Ascending aorta (tissue), 2 donors: ENCODE measurements at regions not wholly inside any gene's neighbourhood (a gene's known extent, or its start where the extent isn't known, plus 50 kb on each side); places are given as distances from the start of the nearest gene placed in this dataset.

Source experiments
- DNase-seq, 2 donors: peaks; one replicate each; pipeline ENCODE4 v3.0.0-alpha.2; 2019; ENCODE audit warnings: low spot score in 2 of 2
- H3K27ac ChIP-seq, 2 donors: fragments of 200-600 bp; sonication (generic); one replicate each; pipeline ENCODE4 v1.5.1; 2016 to 2017; ENCODE audit warnings: mild to moderate bottlenecking in 1 of 2
- H3K27me3 ChIP-seq: fragments of 200-600 bp; sonication (generic); one replicate; pipeline ENCODE4 v1.5.1; 2017
- H3K36me3 ChIP-seq, 2 donors: fragments of 200-600 bp; sonication (generic); one replicate each; pipeline ENCODE4 v1.5.1; 2016
- H3K4me1 ChIP-seq, 2 donors: fragments of 200-600 bp; sonication (generic); one replicate each; pipeline ENCODE4 v1.5.1; 2016 to 2017; ENCODE audit warnings: mild to moderate bottlenecking in 1 of 2
- H3K4me3 ChIP-seq, 2 donors: fragments of 200-600 bp; sonication (generic); one replicate each; pipeline ENCODE4 v1.5.1; 2016 to 2017; ENCODE audit warnings: mild to moderate bottlenecking in 1 of 2
- H3K9me3 ChIP-seq, 2 donors: fragments of 200-600 bp; sonication (generic); one replicate each; pipeline ENCODE4 v1.5.1; 2016
- CTCF ChIP-seq, 3 experiments: fragments of 200-600 bp in 2 of 3; fragments of 450-650 bp in 1 of 3; sonication (generic) in 2 of 3; IDR thresholded peaks; one replicate each; pipeline ENCODE4 v1.5.1; 2016 to 2019; ENCODE audit warnings: antibody characterized with exemption in 3 of 3, mild to moderate bottlenecking in 1 of 3, moderate library complexity in 1 of 3
- intact Hi-C: fragments of 100-400 bp; cut with DNase I; formaldehyde crosslinking; loops from one replicate; pipeline ENCODE4 v1.15.1; 2023

- Histone ChIP-seq H3K27me3 (no peaks in the 10 kb centered on the region), H3K4me1 (no peaks in the 10 kb centered on the region), H3K4me3 (no peak overlapping the region), H3K36me3 (no peaks in the 10 kb centered on the region), H3K27ac (no peak overlapping the region), H3K9me3 (no peaks in the 10 kb centered on the region)
- TF ChIP-seq CTCF (IDR thresholded peaks at IDR 0.05) = no peak
- DNase-seq = no peak
- intact Hi-C loops = no loop called here
Measured at GRCh38 chr2:5549771-5550170, 142.4 kb upstream of the SOX11 start.

GRCh38 chr2:5555636-5556035 is 136.5 kb upstream of the SOX11 start:
- intact Hi-C loops = no loop called here
- TF ChIP-seq CTCF (IDR thresholded peaks at IDR 0.05) = no peak
- no peaks in the 10 kb centered on the region for H3K36me3 ChIP-seq
- DNase-seq = no peak
- H3K9me3 ChIP-seq = no peaks in the 10 kb centered on the region
- H3K27me3 ChIP-seq = no peaks in the 10 kb centered on the region
- no peaks in the 10 kb centered on the region for H3K4me1 ChIP-seq
- H3K4me3 ChIP-seq = no peak overlapping the region
- H3K27ac ChIP-seq = no peak overlapping the region

- no peaks in the 10 kb centered on the region for H3K27me3 ChIP-seq
- DNase-seq = no peak
- H3K9me3 ChIP-seq = no peaks in the 10 kb centered on the region
- no peaks in the 10 kb centered on the region for H3K36me3 ChIP-seq
- no peaks in the 10 kb centered on the region for H3K4me1 ChIP-seq
- no peak overlapping the region for H3K4me3 ChIP-seq
- intact Hi-C loops = no loop called here
- no peak overlapping the region for H3K27ac ChIP-seq
- no peak for TF ChIP-seq CTCF (IDR thresholded peaks at IDR 0.05)
Measured at GRCh38 chr2:5561006-5561405, 131.2 kb upstream of the SOX11 start.

- intact Hi-C loops = no loop called here
- no peak for DNase-seq
- TF ChIP-seq CTCF (IDR thresholded peaks at IDR 0.05) = no peak
Measured at GRCh38 chr2:5562426-5562825, 129.8 kb upstream of the SOX11 start.

GRCh38 chr2:5562865-5563264 is 129.3 kb upstream of the SOX11 start:
- Histone ChIP-seq H3K4me3 (no peak overlapping the region), H3K4me1 (no peaks in the 10 kb centered on the region), H3K27me3 (no peaks in the 10 kb centered on the region), H3K36me3 (no peaks in the 10 kb centered on the region), H3K27ac (no peak overlapping the region), H3K9me3 (no peaks in the 10 kb centered on the region)
- TF ChIP-seq CTCF (IDR thresholded peaks at IDR 0.05) = no peak
- intact Hi-C loops = no loop called here
- DNase-seq = no peak

More at GRCh38 chr2:5562426-5562825, 129.8 kb upstream of the SOX11 start:
- Histone ChIP-seq H3K27ac (no peak overlapping the region), H3K4me1 (no peaks in the 10 kb centered on the region), H3K27me3 (no peaks in the 10 kb centered on the region), H3K36me3 (no peaks in the 10 kb centered on the region), H3K9me3 (no peaks in the 10 kb centered on the region), H3K4me3 (no peak overlapping the region)

GRCh38 chr2:5563411-5563810 is 128.8 kb upstream of the SOX11 start:
- Histone ChIP-seq H3K4me1 (no peaks in the 10 kb centered on the region), H3K27me3 (no peaks in the 10 kb centered on the region), H3K27ac (no peak overlapping the region), H3K9me3 (no peaks in the 10 kb centered on the region), H3K36me3 (no peaks in the 10 kb centered on the region), H3K4me3 (no peak overlapping the region)
- TF ChIP-seq CTCF (IDR thresholded peaks at IDR 0.05) = no peak
- intact Hi-C loops = no loop called here
- no peak for DNase-seq
